ENCODE measurements at regions not wholly inside any gene's neighbourhood (a gene's known extent, or its start where the extent isn't known, plus 50 kb on each side); places are given as distances from the start of the nearest gene placed in this dataset.
A peak's percentile ranks its signal among the peaks of the same experiment; 100 is the strongest.

DNA sequence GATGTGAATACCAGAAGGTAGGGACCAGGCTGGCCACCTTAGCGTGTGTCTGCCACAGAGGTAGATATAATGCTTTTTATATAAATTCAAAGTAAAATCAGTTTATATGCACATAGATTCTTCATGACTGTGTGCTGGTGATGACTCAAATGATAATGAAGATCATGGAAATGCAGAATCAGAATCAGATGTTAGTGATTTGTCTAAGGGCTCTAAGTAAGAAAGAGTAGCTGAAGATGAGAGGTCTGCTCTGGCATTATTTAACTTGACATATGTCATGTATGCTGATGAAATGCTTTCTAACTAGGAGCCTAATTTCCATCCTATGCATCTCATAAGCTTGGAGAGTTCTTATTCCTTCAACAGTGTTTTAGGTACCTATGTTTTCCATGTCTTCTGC is 50.3 kb upstream of the DPH6 start:
- DNase-seq: no peak
- H3K9me3 ChIP-seq: peaks cover 4% of the 10 kb centered on the region; the same call in 1 of the 2 replicates
- H3K36me3 ChIP-seq: no peaks in the 10 kb centered on the region
- H3K4me3 ChIP-seq: no peak overlapping the region
- no peaks in the 10 kb centered on the region for H3K27me3 ChIP-seq

DNA sequence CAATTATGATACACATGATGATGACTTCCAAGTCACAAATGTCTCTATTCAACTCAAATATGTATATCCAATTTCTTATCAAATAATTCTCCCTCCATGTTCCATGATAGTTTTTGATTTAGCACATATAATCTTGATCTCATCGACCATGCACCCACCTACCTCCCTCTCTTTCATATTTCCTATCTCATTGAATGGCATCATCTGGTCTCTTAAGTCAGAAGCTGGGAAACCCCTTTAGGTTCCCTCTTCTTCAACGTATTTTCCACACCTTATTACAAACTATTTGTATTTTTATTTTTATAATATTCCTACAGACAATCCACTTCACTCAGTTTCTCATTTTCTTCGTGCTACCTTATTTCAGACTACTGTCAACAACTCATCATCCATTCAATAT is 56.9 kb upstream of the DPH6 start:
- Histone ChIP-seq H3K9me3 (peaks cover 4% of the 10 kb centered on the region; the same call in 1 of the 2 replicates), H3K4me3 (no peak overlapping the region), H3K27me3 (no peaks in the 10 kb centered on the region), H3K36me3 (no peaks in the 10 kb centered on the region)
- DNase-seq: no peak

DNA sequence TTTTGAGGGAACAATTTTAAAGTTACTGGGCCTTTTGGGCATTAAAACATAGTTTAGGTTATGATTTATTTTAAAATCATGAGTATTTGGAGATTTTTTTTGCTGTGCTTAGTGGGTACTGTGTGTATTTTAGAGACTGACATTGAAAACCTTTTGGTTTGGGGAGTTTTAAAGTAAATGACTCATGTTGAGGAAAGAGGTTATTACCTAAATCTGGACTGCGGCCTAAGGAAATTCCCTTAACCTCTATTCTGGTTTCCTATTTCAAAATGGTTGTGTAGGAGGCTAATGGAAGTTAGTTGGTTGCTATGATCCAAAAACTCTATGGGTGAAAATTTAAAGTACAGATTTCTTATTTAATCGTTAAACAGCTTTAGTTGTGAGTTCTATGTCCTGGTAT is 57.3 kb upstream of the DPH6 start:
- DNase-seq: no peak
- Histone ChIP-seq H3K9me3 (peaks cover 4% of the 10 kb centered on the region; the same call in 1 of the 2 replicates), H3K4me3 (no peak overlapping the region), H3K27me3 (no peaks in the 10 kb centered on the region), H3K36me3 (no peaks in the 10 kb centered on the region)

DNA sequence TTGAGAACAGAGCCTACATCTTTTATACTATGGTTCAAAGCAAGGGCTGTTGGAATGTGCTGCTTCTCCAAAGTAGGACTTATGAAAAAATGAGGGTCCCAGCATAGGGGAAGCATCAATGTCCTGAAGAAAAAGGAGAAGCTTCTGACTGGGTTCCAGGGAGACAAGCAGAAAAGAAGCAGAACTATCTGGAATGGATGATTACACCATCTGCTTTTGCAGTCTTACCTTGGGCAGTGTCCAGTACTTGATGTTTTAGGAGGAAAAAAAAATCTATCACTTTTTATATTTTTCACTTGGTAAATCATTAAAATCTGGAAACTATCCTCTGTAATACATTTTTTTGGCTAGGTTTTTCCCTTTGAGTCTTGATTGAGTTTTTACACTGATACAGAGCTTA is 57.9 kb upstream of the DPH6 start:
- no peak overlapping the region for H3K4me3 ChIP-seq
- peaks cover 4% of the 10 kb centered on the region; the same call in 1 of the 2 replicates for H3K9me3 ChIP-seq
- no peak for DNase-seq
- no peaks in the 10 kb centered on the region for H3K36me3 ChIP-seq
- H3K27me3 ChIP-seq: no peaks in the 10 kb centered on the region

- Histone ChIP-seq H3K27me3 (no peaks in the 10 kb centered on the region), H3K9me3 (peaks cover 1% of the 10 kb centered on the region; the same call in 1 of the 2 replicates), H3K36me3 (no peaks in the 10 kb centered on the region), H3K4me3 (no peak overlapping the region)
- no peak for DNase-seq
Measured at GRCh38 chr15:35605764-35606449, 59.9 kb upstream of the DPH6 start.

DNA sequence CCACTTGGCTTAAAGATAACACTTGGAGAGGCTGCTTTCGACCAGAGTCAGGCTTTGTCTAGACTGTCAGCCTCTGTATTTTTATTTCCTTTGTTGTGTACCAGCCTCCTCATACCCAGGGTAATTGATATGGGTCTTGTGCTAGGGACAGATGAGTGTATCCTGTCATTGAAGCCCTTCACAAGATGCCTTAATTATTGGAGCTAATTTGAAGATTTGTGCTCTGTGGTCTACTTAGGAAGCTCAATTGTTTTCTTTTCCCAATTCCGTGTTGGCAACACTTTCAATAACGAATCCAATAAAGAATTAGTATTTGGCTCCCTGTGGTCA is 60.5 kb upstream of the DPH6 start:
- no peak for DNase-seq
- Histone ChIP-seq H3K36me3 (no peaks in the 10 kb centered on the region), H3K27me3 (no peaks in the 10 kb centered on the region), H3K4me3 (no peak overlapping the region), H3K9me3 (no peaks in the 10 kb centered on the region)

DNA sequence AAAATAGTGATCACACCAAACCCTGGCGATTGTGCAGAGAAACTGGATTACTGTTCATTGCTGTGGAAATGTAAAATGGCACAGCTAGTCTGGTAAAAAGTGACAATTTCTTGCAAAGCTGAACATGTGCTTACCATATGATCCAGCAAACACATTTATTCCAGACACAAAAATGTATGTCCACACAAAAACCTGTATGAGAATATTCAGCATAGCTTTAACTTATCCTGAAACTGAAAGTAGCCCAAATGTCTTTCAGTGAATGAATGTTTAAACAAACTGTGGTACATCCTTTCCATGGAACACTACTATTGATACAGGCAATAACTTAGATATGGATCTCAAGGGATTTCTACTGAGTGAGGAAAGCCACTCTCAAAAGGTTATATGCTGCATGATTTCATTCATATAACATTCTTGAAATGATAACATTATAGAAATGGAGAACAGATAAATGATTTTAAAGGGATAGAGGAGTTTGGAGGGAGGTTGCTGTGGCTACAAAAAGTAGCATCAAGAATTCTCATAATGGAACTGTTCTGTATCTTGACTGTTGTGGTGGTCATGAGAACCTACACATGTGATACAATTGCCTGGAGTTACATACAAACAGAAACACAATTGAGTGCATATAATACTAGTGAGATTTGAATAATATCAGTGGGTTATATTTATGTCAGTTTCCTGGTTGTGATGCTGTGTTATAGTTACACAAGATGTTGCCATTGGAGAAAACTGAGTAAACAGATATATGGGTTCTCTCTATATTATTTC is 70.7 kb upstream of the DPH6 start:
- no peaks in the 10 kb centered on the region for H3K27me3 ChIP-seq
- no peaks in the 10 kb centered on the region for H3K36me3 ChIP-seq
- DNase-seq: no peak
- no peaks in the 10 kb centered on the region for H3K9me3 ChIP-seq
- no peak overlapping the region for H3K4me3 ChIP-seq

DNA sequence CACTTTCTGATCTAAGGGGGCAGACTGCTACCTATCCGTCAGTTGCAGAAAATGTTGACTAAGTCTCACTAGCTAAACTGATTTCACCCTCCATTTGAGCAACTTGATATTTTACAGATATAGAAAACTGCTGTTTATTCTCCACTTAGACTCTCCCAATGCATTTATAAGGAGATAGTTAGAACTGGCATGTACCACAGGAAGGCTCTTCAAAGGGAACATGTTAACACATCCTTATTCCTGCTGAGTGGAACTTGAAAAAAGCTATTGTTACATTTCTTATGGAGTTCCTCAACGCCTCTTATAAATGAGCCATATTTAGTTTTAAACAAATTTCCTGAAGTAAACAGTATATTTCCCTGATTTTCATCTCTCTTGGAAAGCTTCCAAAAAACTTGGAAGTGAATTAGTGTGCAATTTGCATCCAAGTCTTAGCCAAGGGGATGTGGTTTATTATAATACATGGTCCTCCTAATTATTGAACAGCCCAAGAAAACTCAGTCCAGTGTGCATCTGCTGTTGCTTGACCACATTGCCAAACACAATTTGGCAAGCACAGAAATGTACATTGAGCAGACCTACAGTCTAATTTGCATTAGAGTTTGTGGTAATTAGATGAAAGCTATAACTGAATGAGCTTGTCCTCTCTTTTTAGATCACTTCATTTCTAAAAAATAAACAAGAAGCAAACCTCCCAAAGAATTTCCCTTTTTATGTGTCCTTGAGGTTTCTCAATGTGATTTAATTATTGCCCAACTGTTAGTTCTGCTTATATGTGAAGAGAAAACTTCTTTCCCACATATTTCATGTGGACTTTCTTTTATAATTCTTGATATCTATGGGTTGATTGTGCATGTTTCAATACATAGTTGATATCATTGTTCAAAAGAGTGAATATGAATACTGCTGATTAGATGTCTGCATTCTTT is 72.6 kb upstream of the DPH6 start:
- no peaks in the 10 kb centered on the region for H3K27me3 ChIP-seq
- H3K4me3 ChIP-seq: no peak overlapping the region
- no peaks in the 10 kb centered on the region for H3K9me3 ChIP-seq
- no peaks in the 10 kb centered on the region for H3K36me3 ChIP-seq
- DNase-seq: no peak

- no peaks in the 10 kb centered on the region for H3K9me3 ChIP-seq
- H3K36me3 ChIP-seq: no peaks in the 10 kb centered on the region
- no peaks in the 10 kb centered on the region for H3K27me3 ChIP-seq
- DNase-seq: peak; percentile 4
- no peak overlapping the region for H3K4me3 ChIP-seq
Measured at GRCh38 chr15:35622641-35623340, 76.8 kb upstream of the DPH6 start.

DNA sequence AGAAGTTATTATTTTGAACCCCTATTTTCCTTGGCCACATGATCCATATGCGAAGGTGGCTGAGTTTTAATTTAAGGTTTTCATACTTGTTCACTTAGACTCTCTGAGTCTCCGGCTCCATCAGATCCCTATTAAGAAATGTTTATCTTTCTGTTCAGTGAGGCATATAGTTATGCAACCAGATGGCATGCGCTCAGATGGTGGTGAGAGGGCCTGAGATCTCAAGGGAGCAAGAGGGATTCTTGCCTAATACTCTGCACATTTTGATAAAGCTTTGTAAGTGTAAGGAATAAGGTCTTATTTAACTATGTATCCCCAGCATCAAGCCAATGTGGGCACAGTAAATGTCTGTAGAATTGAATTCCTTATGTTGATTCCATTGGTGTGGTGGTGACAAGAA is 78.9 kb upstream of the DPH6 start:
- Histone ChIP-seq H3K4me3 (no peak overlapping the region), H3K27me3 (no peaks in the 10 kb centered on the region), H3K9me3 (no peaks in the 10 kb centered on the region), H3K36me3 (no peaks in the 10 kb centered on the region)
- DNase-seq: peak; percentile 26

DNA sequence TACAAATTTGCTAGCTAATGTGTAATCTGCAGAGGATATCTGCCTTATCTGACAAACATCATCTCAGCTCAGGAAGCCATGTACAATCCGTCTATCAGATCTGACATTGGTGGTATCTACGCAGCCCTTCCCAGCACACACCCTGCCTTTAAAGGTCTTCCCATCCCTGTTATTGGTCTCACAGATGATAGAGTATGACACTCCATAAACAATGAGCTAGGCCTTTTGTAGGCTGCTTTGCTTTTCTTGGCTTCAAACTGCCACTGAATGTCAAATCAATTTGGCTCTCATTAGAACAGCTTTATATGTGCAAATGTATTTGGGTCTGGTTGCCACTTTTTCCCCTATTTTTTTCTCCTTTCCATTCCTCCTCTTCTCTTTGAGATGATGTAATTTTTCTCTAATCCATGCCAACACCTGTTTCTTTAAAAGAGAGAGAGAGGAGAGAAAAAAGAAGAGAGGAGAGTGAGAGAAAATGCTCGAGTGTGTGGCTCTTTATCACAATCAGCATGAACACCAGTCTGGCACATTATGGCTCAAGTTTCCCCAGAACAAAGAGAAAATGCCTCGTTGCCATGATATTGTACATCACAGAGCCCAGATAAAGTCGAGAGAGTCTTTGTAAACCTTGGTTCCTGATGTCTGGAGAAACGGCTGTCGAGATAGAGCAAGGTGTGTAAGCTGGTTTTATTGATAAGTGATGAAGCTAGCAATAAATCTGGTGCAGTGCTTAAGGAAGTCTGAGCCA is 80.8 kb upstream of the DPH6 start:
- no peak for DNase-seq
- Histone ChIP-seq H3K27me3 (no peaks in the 10 kb centered on the region), H3K4me3 (no peak overlapping the region), H3K36me3 (no peaks in the 10 kb centered on the region), H3K9me3 (no peaks in the 10 kb centered on the region)

GRCh38 chr15:35627696-35628095 is 81.7 kb upstream of the DPH6 start:
- DNase-seq: no peak
- no peaks in the 10 kb centered on the region for H3K9me3 ChIP-seq
- no peak overlapping the region for H3K4me3 ChIP-seq
- H3K36me3 ChIP-seq: no peaks in the 10 kb centered on the region
- no peaks in the 10 kb centered on the region for H3K27me3 ChIP-seq

- H3K27me3 ChIP-seq: no peaks in the 10 kb centered on the region
- H3K36me3 ChIP-seq: no peaks in the 10 kb centered on the region
- no peaks in the 10 kb centered on the region for H3K9me3 ChIP-seq
- DNase-seq: no peak
- no peak overlapping the region for H3K4me3 ChIP-seq
Measured at GRCh38 chr15:35629766-35630165, 83.8 kb upstream of the DPH6 start.

GRCh38 chr15:35630532-35630931 is 84.6 kb upstream of the DPH6 start:
- Histone ChIP-seq H3K4me3 (no peak overlapping the region), H3K27me3 (no peaks in the 10 kb centered on the region), H3K9me3 (no peaks in the 10 kb centered on the region), H3K36me3 (no peaks in the 10 kb centered on the region)
- DNase-seq: no peak

DNA sequence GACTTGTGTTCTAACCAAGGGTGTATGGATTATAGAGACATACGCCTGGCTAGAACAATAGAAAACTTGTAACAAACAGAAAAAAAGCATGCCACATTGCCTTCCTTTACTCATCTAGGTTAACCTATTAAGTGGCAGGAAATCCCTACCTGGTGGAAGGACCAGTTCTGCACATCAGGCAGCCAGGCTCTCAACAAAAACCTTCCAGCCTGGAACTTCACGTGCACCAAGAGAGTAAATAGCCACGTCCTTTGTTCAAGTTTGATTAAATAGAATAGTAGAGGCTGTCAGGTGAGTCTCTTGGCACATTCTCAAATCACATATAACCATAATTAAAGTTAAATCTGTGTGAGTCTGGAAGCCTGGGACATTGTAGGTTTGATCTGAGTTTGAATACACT is 85.0 kb upstream of the DPH6 start:
- DNase-seq: no peak
- Histone ChIP-seq H3K27me3 (no peaks in the 10 kb centered on the region), H3K36me3 (no peaks in the 10 kb centered on the region), H3K4me3 (no peak overlapping the region), H3K9me3 (no peaks in the 10 kb centered on the region)

GRCh38 chr15:35633677-35634076 is 87.7 kb upstream of the DPH6 start:
- no peaks in the 10 kb centered on the region for H3K9me3 ChIP-seq

More at GRCh38 chr15:35633677-35634076, 87.7 kb upstream of the DPH6 start:
- no peaks in the 10 kb centered on the region for H3K36me3 ChIP-seq
- DNase-seq: no peak
- no peaks in the 10 kb centered on the region for H3K27me3 ChIP-seq
- no peak overlapping the region for H3K4me3 ChIP-seq
